Superior temporal gyrus (tissue), 1 donor: ENCODE measurements at regions not wholly inside any gene's neighbourhood (a gene's known extent, or its start where the extent isn't known, plus 50 kb on each side); places are given as distances from the start of the nearest gene placed in this dataset.
"Not testable (repeated sequence)": the region's sequence is repeated elsewhere in the genome, so short reads cannot be mapped to it uniquely, and the experiment has no call there.

Experiments
- DNase-seq: peaks from one replicate; pipeline ENCODE4 v3.0.0-alpha.2; 2016; ENCODE audit errors: extremely low spot score

- DNase-seq, result peak; percentile 23
Observed at GRCh38 chr14:53670701-53671100, 285.9 kb downstream of the BMP4 start.

GRCh38 chr14:53668897-53669296, 287.7 kb downstream of the BMP4 start:
- no peak for DNase-seq

GRCh38 chr14:53663709-53664108, 292.9 kb downstream of the BMP4 start:
- no peak for DNase-seq

- no peak for DNase-seq
Observed at GRCh38 chr14:53655080-53655785, 301.4 kb downstream of the BMP4 start.

- DNase-seq, result no peak
Observed at GRCh38 chr14:53652068-53652467, 304.6 kb downstream of the BMP4 start.

GRCh38 chr14:53651096-53651740, 305.4 kb downstream of the BMP4 start:
- peak; percentile 32 for DNase-seq

GRCh38 chr14:53646925-53647324, 309.7 kb downstream of the BMP4 start:
- no peak for DNase-seq

- no peak for DNase-seq
Observed at GRCh38 chr14:53640695-53641094, 315.9 kb downstream of the BMP4 start.

GRCh38 chr14:53638966-53639365, 317.7 kb downstream of the BMP4 start:
- no peak for DNase-seq

GRCh38 chr14:53634793-53635192, 321.8 kb downstream of the BMP4 start:
- no peak for DNase-seq

- no peak for DNase-seq
Observed at GRCh38 chr14:53630336-53630735, 326.3 kb downstream of the BMP4 start.

- DNase-seq, result no peak
Observed at GRCh38 chr14:53628732-53629430, 327.7 kb downstream of the BMP4 start.

GRCh38 chr14:53628261-53628660, 328.4 kb downstream of the BMP4 start:
- DNase-seq, result no peak

- no peak for DNase-seq
Observed at GRCh38 chr14:53626761-53627160, 329.9 kb downstream of the BMP4 start.

GRCh38 chr14:53622447-53622846, 334.2 kb downstream of the BMP4 start:
- no peak for DNase-seq

GRCh38 chr14:53621921-53622320, 334.7 kb downstream of the BMP4 start:
- no peak for DNase-seq

GRCh38 chr14:53621433-53621832, 335.2 kb downstream of the BMP4 start:
- no peak for DNase-seq

- no peak for DNase-seq
Observed at GRCh38 chr14:53620890-53621289, 335.7 kb downstream of the BMP4 start.

- no peak for DNase-seq
Observed at GRCh38 chr14:53620317-53620716, 336.3 kb downstream of the BMP4 start.

- no peak for DNase-seq
Observed at GRCh38 chr14:53619691-53620231, 336.9 kb downstream of the BMP4 start.

- DNase-seq, result not testable (repeated sequence)
Observed at GRCh38 chr14:53616536-53616935, 340.1 kb downstream of the BMP4 start.

- no peak for DNase-seq
Observed at GRCh38 chr14:53615252-53615651, 341.4 kb downstream of the BMP4 start.
